ENCODE measurements at regions not wholly inside any gene's neighbourhood (a gene's known extent, or its start where the extent isn't known, plus 50 kb on each side); places are given as distances from the start of the nearest gene placed in this dataset.
"Not testable (repeated sequence)": the region's sequence is repeated elsewhere in the genome, so short reads cannot be mapped to it uniquely, and the experiment has no call there.

- no peak for DNase-seq
Measured at GRCh38 chr7:19623676-19624075, 85.2 kb downstream of the POLR1F start.

DNA sequence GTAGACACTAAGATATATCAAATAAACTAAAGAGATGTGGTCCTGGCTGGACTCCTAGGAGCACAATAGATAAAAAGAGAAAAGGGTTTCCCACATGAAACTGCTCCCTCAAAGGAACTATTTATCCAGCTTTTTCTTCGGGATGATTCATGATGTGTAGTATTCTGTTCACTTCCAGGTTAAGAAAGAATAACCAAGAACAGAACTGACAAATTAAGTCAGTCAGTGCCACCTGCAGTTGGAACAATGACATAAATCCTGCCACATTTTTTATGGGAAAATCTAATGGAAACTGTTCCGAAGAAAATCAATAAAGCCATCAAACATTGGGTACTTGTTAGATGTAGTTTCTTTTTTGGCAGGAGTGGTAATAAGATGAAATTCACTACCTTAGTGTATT, 87.1 kb downstream of the POLR1F start:
- DNase-seq = no peak

- no peak for DNase-seq
Measured at GRCh38 chr7:19620470-19620869, 88.4 kb downstream of the POLR1F start.

DNA sequence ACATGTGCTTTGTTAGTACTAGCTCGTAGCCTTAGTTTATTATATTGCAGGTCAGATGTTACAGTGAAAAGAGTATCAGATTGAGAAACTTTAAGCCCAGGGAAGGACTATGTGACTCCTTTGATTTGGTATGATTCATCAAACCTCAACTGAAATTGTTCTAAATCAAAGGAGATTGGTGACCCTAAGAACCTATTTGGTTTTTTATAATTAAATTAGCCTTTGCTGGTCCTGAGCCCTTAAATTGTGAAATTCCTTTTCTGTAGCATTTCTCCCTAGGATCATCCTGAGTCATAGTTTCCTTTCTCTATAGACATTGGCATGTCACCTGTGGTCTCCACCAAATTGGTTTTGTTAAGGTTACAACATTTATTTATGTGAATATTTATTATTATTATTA, 89.7 kb downstream of the POLR1F start:
- no peak for DNase-seq

GRCh38 chr7:19617901-19618300, 90.9 kb downstream of the POLR1F start:
- no peak for DNase-seq

GRCh38 chr7:19610194-19610943, 98.5 kb downstream of the POLR1F start:
- no peak for DNase-seq

DNA sequence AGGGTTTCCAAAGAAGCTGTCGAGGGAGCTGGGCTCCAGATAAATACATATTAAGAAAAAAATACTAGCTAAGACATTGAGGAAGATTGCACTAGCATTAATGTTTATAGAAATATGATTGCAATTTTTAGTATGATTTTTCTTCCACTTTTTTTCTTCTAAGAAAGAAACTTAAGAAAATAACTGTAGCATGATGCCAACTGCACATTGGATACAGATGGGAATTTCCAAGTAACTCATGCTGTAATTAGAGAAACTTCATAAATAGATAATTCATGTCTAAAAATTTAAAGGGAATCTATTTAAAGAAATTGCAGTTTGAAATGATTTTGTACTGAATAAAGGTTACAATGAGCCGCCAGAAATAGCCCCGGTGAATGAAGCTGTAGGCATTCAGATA, 119.4 kb downstream of the POLR1F start:
- DNase-seq = no peak

GRCh38 chr7:19587291-19587690, 121.5 kb downstream of the POLR1F start:
- peak; percentile 1 for DNase-seq

DNA sequence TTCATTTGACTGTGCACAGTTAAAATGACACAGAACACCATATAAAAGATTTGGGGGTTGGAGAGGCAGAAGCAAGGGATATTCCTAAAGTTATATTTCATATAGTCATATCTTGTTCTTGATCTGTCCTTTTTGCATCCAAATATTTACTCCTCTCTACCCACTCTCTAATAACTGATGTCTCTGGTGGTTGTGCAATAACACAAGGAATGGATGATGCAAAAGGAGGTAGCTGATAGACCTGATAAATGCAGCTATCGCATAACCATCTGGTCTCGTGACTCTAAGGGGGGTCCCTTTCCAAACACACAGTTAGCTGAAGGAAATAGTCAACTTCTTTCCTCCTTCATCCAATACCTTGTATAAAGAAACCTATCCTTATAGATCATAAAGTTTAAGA, 123.1 kb downstream of the POLR1F start:
- no peak for DNase-seq

DNA sequence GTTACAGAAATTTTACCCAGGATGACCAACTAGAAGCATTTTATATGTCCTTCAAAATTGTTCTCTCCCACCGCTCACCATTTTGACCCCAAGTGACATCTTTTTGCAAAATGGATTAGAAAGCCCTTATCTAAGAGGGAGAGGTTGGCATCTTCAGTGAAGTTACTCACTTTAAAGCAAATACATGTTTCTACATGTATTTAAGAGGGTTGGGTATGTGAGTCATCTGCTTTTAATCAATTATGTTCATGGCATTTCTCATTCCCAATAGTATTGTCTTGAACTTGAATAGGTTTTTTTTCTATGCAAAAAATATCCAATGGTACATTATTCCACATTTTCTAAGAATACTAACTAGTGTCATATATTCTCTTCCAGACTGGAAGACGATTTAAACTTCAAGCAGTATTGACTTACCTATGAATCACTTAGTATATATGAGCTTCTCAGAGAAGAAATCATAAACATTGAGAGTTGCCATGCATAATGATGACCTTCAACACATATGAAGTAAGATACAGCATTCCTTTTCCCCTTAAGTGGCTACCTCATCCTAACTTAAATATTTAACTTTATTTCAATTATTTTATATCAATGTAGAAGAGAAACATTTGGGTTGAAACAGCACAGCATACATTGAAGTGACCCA, 132.8 kb downstream of the POLR1F start:
- no peak for DNase-seq

DNA sequence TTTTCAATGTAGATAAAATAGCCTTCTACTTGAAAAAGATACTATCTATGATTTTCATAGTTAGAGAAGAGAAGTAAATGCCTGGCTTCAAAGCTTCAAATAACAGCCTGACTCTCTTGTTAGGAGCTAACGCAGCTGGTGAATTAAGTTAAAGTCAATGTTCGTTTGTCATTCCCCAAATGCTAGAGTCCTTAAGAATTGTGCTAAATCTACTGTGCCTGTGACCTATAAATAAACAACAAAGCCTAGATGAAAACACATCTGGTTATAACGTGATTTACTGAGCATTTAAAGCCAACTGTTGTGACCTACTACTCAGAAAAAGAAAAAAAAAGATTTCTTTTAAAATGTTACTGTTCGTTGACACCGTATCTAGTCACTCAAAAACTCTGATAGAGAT, 134.7 kb downstream of the POLR1F start:
- DNase-seq = no peak

DNA sequence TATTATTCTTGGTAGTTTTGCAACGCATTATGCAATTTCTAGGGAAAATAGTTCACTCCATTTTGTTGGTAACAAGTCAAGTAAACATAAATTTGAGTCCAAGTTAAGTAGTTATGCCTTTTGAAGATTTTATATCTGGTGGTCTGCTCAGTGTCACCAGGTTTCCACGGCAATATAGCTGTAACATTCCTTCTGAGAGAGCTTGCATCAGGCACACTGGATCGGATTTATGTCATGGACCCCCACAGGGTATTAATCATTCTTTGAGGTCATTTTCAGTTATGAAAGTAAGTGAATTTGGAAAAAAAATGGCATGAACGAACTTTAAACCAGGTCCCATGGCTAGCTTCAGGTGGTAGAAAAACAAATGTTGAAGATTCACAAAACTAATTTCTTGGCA, 136.3 kb downstream of the POLR1F start:
- no peak for DNase-seq

DNA sequence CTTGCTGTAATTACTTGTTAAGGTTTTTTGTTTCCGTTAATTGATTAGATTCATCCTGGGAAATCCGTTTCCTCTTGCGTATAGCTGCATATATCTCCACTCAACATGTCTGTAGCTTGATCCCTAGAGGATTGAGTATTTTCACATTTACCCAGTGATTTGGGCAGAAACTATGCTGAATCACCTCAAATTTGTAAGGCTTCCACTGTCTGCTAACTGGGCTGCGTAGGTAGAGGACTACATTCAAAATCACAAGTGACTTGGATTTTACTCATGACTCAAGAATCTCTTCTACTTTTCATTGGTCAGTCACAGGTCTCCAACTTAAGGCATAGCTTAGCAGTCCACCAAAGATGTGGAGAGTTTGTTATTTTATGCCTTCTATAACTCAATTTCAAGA, 141.8 kb downstream of the POLR1F start:
- DNase-seq = no peak

GRCh38 chr7:19565602-19566001, 143.2 kb downstream of the POLR1F start:
- DNase-seq = no peak

DNA sequence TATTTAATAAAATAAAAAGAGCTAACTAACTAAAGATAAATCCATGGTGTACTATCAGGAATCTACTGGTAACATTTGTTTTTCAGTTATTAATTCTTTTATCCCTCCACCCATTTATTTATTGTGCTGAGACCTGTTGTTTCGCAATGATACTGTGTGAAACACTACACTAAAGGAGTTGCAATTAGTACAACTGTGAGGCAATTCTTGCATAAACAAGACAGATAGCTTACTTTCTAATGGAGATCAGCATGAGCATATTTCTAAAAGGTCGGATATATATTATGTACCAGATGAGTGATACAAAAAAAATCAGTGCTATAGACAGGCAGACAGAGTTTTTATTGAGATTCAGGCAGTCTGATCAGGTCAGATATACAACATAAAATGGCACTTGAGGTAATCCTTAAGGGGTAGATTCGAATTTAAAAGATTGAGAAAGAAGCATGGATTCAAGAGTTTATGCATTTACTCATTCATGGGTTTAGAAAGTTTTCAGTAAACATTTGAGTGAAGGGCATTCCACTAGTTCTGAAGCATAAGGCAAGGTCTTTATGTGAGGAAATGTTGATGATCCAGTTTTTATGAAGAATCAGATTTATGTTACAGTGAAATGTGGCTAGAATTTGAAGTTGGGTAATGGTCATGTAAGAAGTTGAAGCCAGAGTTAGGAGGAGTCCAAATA, 147.6 kb downstream of the POLR1F start:
- DNase-seq = peak; percentile 25

DNA sequence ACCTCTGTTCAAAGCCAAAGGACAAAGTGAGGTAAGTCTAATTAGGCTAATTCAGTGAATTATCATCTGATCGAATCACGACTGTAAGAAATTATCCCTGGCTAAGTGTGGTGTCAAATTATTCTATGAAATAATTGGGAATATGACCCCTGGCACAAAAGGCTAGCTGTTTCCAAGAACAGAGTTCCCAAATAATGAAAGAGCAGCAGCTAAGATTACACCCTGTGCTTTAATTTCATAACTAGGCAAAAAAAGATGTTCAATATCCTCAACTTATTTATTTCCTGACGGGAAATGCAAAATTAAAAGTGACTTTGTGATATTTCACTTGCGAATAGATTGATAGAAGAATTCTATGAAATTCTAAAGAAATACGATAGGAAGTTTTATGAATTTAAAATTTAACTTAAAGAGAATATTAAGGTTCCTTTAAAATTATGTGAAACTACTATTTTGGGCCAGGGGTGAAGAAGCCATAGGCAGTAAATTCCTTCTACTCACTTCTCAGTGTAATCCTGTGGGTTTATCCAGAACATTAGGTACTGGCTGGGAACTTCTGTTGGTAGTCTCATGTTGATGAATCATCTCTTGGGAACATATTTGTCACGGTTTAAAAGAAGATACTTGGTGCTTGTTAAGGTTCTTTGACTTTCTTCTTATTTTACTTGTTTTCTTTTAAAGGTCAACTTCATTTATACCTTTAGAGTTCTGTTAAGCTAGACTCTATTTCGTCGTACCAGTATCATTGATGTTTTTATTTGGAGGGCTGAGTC, 148.5 kb downstream of the POLR1F start:
- peak; percentile 57 for DNase-seq

DNA sequence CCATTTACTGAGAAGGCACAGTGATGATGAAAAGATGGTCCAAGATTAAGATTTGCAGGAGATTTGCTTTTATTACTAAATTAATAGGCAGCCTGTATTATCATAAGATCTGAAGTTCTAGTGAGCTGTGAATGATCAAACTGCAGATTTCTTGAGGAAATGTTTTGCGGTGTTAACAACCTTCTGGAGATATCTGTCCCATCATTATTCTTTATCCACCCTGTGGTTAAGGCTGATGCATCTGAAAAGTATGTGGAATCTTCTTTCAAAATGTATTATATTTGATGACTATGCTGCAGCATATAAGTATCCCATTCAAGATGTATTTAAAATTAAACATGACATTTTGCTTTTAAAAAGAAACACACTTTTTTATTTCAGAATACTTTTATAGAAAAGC, 150.3 kb downstream of the POLR1F start:
- no peak for DNase-seq

DNA sequence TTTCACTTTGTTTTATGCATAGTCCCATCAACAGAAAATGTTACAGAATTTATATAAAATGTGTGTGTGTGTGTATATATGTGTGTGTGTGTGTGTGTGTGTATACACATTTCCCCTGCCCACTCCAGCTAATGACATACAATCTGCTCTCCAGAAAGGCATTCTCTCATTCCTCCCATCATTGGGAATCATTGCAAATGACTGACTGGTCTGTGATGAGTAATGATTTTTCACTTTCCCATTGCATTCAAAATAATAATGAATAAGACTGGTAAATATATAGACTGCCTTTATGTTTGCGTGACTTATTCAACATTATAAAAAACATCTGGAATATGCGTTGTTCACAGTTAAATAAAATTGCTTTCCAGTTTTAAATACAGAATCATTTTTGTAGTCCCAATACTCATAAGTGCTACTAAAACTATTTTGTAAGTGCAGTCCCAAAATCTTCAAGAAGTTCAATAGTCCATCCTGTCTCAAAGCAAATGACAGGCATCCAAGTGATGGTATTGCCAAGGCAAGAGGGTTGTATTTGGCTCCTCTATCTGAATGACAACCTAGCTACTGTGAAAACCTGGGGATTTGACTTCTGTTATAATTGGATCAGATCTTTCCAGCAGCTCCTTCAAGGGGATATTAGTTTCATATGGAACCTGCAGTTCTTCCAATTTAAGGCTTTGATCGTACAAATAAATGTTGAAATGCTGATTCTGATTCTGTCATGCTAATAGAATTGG, 150.9 kb downstream of the POLR1F start:
- DNase-seq = no peak

GRCh38 chr7:19554581-19554980, 154.3 kb downstream of the POLR1F start:
- no peak for DNase-seq

DNA sequence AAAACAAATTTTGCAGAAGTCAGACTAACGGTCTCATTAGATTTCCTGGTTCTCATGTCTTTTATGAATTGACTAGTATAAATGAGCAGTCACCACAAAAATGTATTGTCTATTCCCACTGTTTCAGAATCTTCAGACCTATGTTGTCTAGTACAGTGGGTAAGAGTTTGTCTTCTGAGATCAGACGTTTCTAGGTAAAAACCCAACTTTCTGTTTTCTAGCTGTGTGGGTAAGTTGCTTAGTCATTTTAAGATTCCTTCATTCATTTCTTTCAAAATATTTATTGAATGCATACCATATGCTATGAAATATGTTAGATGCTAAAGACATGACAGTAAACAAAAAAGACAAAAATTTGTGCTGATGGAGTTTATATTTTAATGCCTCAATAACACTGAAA, 156.3 kb downstream of the POLR1F start:
- DNase-seq = no peak

DNA sequence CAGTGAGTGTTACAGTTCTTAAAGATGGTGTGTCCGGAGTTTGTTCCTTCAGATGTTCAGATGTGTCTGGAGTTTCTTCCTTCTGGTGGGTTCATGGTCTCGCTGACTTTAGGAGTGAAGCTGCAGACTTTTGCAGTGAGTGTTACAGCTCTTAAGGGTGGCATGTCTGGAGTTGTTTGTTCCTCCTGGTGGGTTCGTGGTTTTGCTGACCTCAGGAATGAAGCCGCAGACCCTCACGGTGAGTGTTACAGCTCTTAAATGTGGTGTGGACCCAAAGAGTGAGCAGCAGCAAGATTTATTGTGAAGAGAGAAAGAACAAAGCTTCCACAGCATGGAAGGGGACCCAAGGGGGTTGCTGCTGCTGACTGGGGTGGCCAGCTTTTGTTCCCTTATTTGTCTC, 159.6 kb downstream of the POLR1F start:
- not testable (repeated sequence) for DNase-seq

DNA sequence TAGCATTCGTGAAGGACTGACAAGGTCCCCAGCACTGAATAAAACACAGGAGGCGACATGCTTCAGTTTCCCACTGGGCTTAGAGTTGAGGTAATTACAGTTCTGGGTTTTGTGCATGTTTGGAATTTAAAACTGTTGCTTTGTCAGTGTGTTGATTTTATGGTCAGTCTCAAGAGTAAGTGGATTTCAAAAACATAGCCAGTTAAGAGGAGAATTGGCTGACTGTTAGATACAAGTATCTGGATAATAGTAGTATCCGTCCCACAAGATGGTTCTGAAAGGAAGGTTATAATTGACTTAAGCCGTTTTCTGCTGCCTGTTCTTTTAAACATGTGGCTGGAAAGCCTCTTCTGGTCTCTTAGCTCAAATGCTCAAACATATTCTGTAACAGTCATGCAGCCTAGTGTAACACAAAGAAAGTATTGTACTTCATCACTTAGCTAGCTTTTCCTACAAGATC, 170.9 kb downstream of the POLR1F start:
- no peak for DNase-seq

DNA sequence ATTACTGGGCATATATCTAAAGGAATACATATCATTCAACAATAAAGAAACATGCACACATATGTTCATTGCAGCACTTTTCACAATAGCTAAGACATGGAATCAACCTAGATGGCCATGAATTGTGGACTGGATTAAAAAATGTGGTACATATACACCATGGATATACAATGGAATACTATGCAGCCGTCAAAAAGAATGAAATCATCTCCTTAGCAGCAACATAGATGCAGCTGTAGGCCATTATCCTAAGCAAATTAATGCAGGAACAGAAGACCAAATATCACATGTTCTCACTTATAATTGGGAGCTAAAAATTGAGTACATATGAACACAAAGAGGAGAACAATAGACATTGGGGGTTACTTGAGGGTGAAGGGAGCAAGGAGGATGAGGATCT, 175.6 kb downstream of the POLR1F start:
- no peak for DNase-seq

Data from OCI-M1 (cell line).